HCT116 (cell line): ENCODE measurements at regions not wholly inside any gene's neighbourhood (a gene's known extent, or its start where the extent isn't known, plus 50 kb on each side); places are given as distances from the start of the nearest gene placed in this dataset.

Source experiments
- ATAC-seq: fragments of 200-7000 bp; cut with Tn5 transposase; 2 replicates; pipeline ENCODE4 v1.9.1; 2020; ENCODE audit warnings: mild to moderate bottlenecking, moderate library complexity
- BruUV-seq: library from RNA; stranded (reverse); fragments of 400-500 nt; replicated peaks from 2 replicates; lab custom pipeline; 2021; lab: Mats Ljungman, UMichigan
- CTCF ChIA-PET: fragments of 300-600 bp; sonication (Branson Sonifier 250); formaldehyde crosslinking; loops from one replicate; lab custom pipeline; 2021; ENCODE audit warnings: antibody characterized with exemption; lab: Charles Lee
- POLR2A ChIA-PET: fragments of 300-600, 350-600 bp; sonication (Branson Sonifier 250); formaldehyde crosslinking; loops from one replicate; lab custom pipeline; 2021; ENCODE audit warnings: antibody characterized with exemption; lab: Charles Lee
- RAD21 ChIA-PET, 2 experiments: fragments of 300-600 bp; sonication (Branson Sonifier 250); formaldehyde crosslinking; loops; one replicate each; lab custom pipeline; 2023; ENCODE audit warnings: low total read pairs in 2 of 2; ENCODE audit not compliant: uncharacterized antibody in 2 of 2, unreplicated experiment in 2 of 2, low non-redundant PET in 1 of 2; lab: Charles Lee
- DNase-seq: peaks from one replicate; pipeline ENCODE4 v3.0.0-alpha.2; 2010; ENCODE audit warnings: low read depth, low spot score
- H2AFZ ChIP-seq: fragments of 200-600 bp; shearing (Covaris generic), sonication (generic); 2 replicates; pipeline ENCODE4 v1.6.1; 2017; ENCODE audit warnings: low read depth, mixed run types, mixed read lengths, antibody characterized with exemption, low read length; ENCODE audit not compliant: poor library complexity, severe bottlenecking
- H3K27ac ChIP-seq: 2 replicates; pipeline ENCODE4 v1.5.1; 2012; ENCODE audit warnings: low read depth, low read length
- H3K27me3 ChIP-seq: fragments of 200-600 bp; sonication (generic); 2 replicates; pipeline ENCODE4 v1.6.1; 2016; ENCODE audit warnings: mixed run types, low read length, mixed read lengths; ENCODE audit not compliant: insufficient read depth
- H3K36me3 ChIP-seq, 2 experiments: fragments of 200-500 bp in 1 of 2; fragments of 200-600 bp in 1 of 2; sonication (Bioruptor generic) in 1 of 2; sonication (generic) in 1 of 2; 2 replicates each; pipeline versions ENCODE4 v1.5.1 to v1.6.1; 2014 to 2016; ENCODE audit warnings: low read length in 2 of 2, inconsistent platforms in 1 of 2, mixed read lengths in 1 of 2, mixed run types in 1 of 2; ENCODE audit not compliant: insufficient read depth in 2 of 2, control insufficient read depth in 1 of 2
- H3K4me1 ChIP-seq, 2 experiments: fragments of 200-600 bp in 1 of 2; sonication (generic) in 1 of 2; 2 replicates each; pipeline versions ENCODE4 v1.5.1 to v1.6.1; 2012 to 2017; ENCODE audit warnings: low read length in 2 of 2, inconsistent platforms in 1 of 2, mild to moderate bottlenecking in 1 of 2, mixed read lengths in 1 of 2, mixed run types in 1 of 2, moderate library complexity in 1 of 2; ENCODE audit not compliant: insufficient read depth in 2 of 2, control insufficient read depth in 1 of 2
- H3K4me2 ChIP-seq: fragments of 200-600 bp; sonication (generic); 2 replicates; pipeline ENCODE4 v1.6.1; 2017; ENCODE audit warnings: mixed run types, low read length, mixed read lengths
- H3K4me3 ChIP-seq, 2 experiments: fragments of 200-600 bp in 1 of 2; sonication (generic) in 1 of 2; replicated peaks in 1 of 2; 2 replicates each; pipeline ENCODE4 v1.5.1; 2011 to 2016; ENCODE audit warnings: low read length in 2 of 2, control low read depth in 1 of 2, low read depth in 1 of 2, mild to moderate bottlenecking in 1 of 2, mixed read lengths in 1 of 2, mixed run types in 1 of 2
- H3K79me2 ChIP-seq: fragments of 200-600 bp; sonication (generic); 2 replicates; pipeline ENCODE4 v1.6.1; 2017; ENCODE audit warnings: mild to moderate bottlenecking, mixed run types, low read length, moderate library complexity, mixed read lengths; ENCODE audit not compliant: insufficient read depth
- H3K9ac ChIP-seq: fragments of 200-600 bp; sonication (generic); 2 replicates; pipeline ENCODE4 v1.6.1; 2016; ENCODE audit warnings: low read length, mixed read lengths
- H3K9me2 ChIP-seq: fragments of 200-600 bp; sonication (generic), shearing (Covaris generic); 2 replicates; pipeline ENCODE4 v1.6.1; 2017; ENCODE audit warnings: mixed run types, mild to moderate bottlenecking, moderate library complexity; ENCODE audit not compliant: insufficient read depth
- H3K9me3 ChIP-seq, 2 experiments: fragments of 200-500 bp in 1 of 2; fragments of 200-600 bp in 1 of 2; sonication (Bioruptor generic) in 1 of 2; sonication (generic) in 1 of 2; 2 replicates each; pipeline ENCODE4 v1.6.1; 2014 to 2017; ENCODE audit warnings: low read length in 2 of 2, mixed read lengths in 2 of 2, inconsistent platforms in 1 of 2, low read depth in 1 of 2, mild to moderate bottlenecking in 1 of 2, mixed run types in 1 of 2, moderate library complexity in 1 of 2; ENCODE audit not compliant: control insufficient read depth in 1 of 2, insufficient read depth in 1 of 2
- H4K20me1 ChIP-seq: fragments of 200-600 bp; sonication (generic), shearing (Covaris generic); 2 replicates; pipeline ENCODE4 v1.6.1; 2017; ENCODE audit warnings: mixed run types, mild to moderate bottlenecking, moderate library complexity; ENCODE audit not compliant: insufficient read depth
- CEBPB ChIP-seq: IDR thresholded peaks from 2 replicates; pipeline ENCODE4 v1.6.1; 2012; ENCODE audit warnings: low read depth
- EGR1 ChIP-seq: IDR thresholded peaks from 2 replicates; pipeline ENCODE4 v1.6.1; 2012; ENCODE audit warnings: low read depth
- EZH2phosphoT487 ChIP-seq: fragments of 200-600 bp; IDR thresholded peaks from 2 replicates; pipeline ENCODE4 v1.6.1; 2018; ENCODE audit warnings: antibody characterized with exemption, borderline replicate concordance
- POLR2AphosphoS5 ChIP-seq: IDR thresholded peaks from 2 replicates; pipeline ENCODE4 v1.6.1; 2011; ENCODE audit warnings: mild to moderate bottlenecking, low read depth, low read length, moderate library complexity
- RAD21 ChIP-seq: IDR thresholded peaks from 2 replicates; pipeline ENCODE4 v1.6.1; 2012; ENCODE audit warnings: low read depth, mild to moderate bottlenecking
- SRF ChIP-seq: IDR thresholded peaks from 2 replicates; pipeline ENCODE4 v1.6.1; 2012; ENCODE audit warnings: low read depth
- ZFX ChIP-seq: fragments of 450-650 bp; IDR thresholded peaks from 2 replicates; pipeline ENCODE4 v1.6.1; 2017
- ZNF274 ChIP-seq: fragments of 200-500 bp; sonication (Bioruptor generic); IDR thresholded peaks from 2 replicates; pipeline ENCODE4 v1.6.1; 2014; ENCODE audit warnings: mild to moderate bottlenecking, low read depth, low read length, inconsistent platforms
- intact Hi-C: fragments of 100-400 bp; cut with micrococcal nuclease; formaldehyde crosslinking; loops from 2 replicates; pipeline ENCODE4 v1.10.0; 2022
- TF ChIP-seq, protein P1 (sequence below), 3 experiments: fragments of 200-600 bp in 1 of 3; sonication (generic) in 1 of 3; IDR thresholded peaks in 2 of 3; conservative IDR thresholded peaks in 1 of 3; 2 replicates each; pipeline ENCODE4 v1.5.1; 2012 to 2017; ENCODE audit warnings: low read depth in 2 of 3, low read length in 2 of 3, antibody characterized with exemption in 1 of 3, borderline replicate concordance in 1 of 3, control low read depth in 1 of 3, mild to moderate bottlenecking in 1 of 3, mixed read lengths in 1 of 3, mixed run types in 1 of 3, moderate library complexity in 1 of 3; ENCODE audit not compliant: insufficient read depth in 1 of 3
- TF ChIP-seq, protein P2 (sequence below): IDR thresholded peaks from 2 replicates; pipeline ENCODE4 v1.6.1; 2011; ENCODE audit warnings: mild to moderate bottlenecking, low read length, moderate library complexity; ENCODE audit not compliant: insufficient replicate concordance; ENCODE audit errors: extremely low read depth
- TF ChIP-seq, protein P3 (sequence below): IDR thresholded peaks from 2 replicates; pipeline ENCODE4 v1.6.1; 2012

DNA sequence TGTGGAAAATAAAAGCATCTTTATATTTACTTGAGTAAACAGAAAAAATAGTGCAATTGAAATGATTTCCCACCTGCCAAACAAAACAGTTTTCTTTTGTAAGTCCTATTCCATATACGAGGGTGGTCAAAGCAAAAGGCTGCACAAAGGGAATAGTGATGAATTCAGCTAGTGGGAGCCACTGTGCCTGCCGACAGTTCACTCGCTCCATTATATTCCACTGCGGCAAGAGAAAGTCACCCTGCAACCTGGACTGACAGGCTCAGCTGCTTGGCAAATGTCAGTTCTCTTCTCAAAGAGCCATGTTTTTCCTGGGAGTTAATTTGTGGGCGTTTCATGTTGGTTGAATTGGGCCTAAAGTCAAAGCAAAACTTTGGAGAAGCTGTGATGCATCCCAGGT, 145.4 kb downstream of the LMO4 start:
- H3K4me3 ChIP-seq: no peak overlapping the region
- H3K9ac ChIP-seq: no peak overlapping the region
- H3K9me2 ChIP-seq: no peaks in the 10 kb centered on the region
- no peaks in the 10 kb centered on the region for H3K9me3 ChIP-seq
- DNase-seq (no peak), ATAC-seq (no peak)
- no peaks in the 10 kb centered on the region for H3K79me2 ChIP-seq
- no peaks in the 10 kb centered on the region for H3K27me3 ChIP-seq
- no peak overlapping the region for H2AFZ ChIP-seq
- no TSS peak for BruUV-seq
- no peaks in the 10 kb centered on the region for H3K36me3 ChIP-seq
- POLR2A ChIA-PET: no interaction called here
- no peak overlapping the region for H3K27ac ChIP-seq
- CTCF ChIA-PET: no interaction called here
- no peaks in the 10 kb centered on the region for H3K4me1 ChIP-seq
- TF ChIP-seq CEBPB (no peak), ZNF274 (no peak), EZH2phosphoT487 (no peak), POLR2AphosphoS5 (no peak), SRF (no peak), EGR1 (no peak), RAD21 (no peak), ZFX (no peak)
- TF ChIP-seq, protein P1, sequence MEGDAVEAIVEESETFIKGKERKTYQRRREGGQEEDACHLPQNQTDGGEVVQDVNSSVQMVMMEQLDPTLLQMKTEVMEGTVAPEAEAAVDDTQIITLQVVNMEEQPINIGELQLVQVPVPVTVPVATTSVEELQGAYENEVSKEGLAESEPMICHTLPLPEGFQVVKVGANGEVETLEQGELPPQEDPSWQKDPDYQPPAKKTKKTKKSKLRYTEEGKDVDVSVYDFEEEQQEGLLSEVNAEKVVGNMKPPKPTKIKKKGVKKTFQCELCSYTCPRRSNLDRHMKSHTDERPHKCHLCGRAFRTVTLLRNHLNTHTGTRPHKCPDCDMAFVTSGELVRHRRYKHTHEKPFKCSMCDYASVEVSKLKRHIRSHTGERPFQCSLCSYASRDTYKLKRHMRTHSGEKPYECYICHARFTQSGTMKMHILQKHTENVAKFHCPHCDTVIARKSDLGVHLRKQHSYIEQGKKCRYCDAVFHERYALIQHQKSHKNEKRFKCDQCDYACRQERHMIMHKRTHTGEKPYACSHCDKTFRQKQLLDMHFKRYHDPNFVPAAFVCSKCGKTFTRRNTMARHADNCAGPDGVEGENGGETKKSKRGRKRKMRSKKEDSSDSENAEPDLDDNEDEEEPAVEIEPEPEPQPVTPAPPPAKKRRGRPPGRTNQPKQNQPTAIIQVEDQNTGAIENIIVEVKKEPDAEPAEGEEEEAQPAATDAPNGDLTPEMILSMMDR (IDR thresholded peaks at IDR 0.05 in 2 of 3, conservative IDR thresholded peaks at IDR 0.05 in 1 of 3; ENCODE audit: borderline replicate concordance in 1 of 3, insufficient read depth in 1 of 3, low read depth in 2 of 3, low read length in 2 of 3): no peak
- TF ChIP-seq, protein P2, sequence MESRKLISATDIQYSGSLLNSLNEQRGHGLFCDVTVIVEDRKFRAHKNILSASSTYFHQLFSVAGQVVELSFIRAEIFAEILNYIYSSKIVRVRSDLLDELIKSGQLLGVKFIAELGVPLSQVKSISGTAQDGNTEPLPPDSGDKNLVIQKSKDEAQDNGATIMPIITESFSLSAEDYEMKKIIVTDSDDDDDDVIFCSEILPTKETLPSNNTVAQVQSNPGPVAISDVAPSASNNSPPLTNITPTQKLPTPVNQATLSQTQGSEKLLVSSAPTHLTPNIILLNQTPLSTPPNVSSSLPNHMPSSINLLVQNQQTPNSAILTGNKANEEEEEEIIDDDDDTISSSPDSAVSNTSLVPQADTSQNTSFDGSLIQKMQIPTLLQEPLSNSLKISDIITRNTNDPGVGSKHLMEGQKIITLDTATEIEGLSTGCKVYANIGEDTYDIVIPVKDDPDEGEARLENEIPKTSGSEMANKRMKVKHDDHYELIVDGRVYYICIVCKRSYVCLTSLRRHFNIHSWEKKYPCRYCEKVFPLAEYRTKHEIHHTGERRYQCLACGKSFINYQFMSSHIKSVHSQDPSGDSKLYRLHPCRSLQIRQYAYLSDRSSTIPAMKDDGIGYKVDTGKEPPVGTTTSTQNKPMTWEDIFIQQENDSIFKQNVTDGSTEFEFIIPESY: no peak
- TF ChIP-seq, protein P3, sequence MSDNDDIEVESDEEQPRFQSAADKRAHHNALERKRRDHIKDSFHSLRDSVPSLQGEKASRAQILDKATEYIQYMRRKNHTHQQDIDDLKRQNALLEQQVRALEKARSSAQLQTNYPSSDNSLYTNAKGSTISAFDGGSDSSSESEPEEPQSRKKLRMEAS: no peak
- intact Hi-C loops: no loop called here
- RAD21 ChIA-PET: no interaction called here
- no peak overlapping the region for H3K4me2 ChIP-seq
- H4K20me1 ChIP-seq: no peaks in the 10 kb centered on the region
